ENCODE measurements at regions not wholly inside any gene's neighbourhood (a gene's known extent, or its start where the extent isn't known, plus 50 kb on each side); places are given as distances from the start of the nearest gene placed in this dataset.

GRCh38 chr3:4904811-4905695, 74.2 kb upstream of the BHLHE40 start:
- Histone ChIP-seq H3K4me1 (peaks cover 0 to 11% of the 10 kb centered on the region in 2 donors), H3K4me3 (replicated peaks in 1 of 3) (no peak overlapping the region), H3K9me3 (no peaks in the 10 kb centered on the region), H3K27me3 (no peaks in the 10 kb centered on the region), H3K27ac (no peak overlapping the region), H3K36me3 (no peaks in the 10 kb centered on the region)
- DNase-seq: no peak
- WGBS, 2 donors: 52 to 57% methylated on average over 9 of the region's 9 CpGs
- intact Hi-C loops (cut with DNase I): no loop called here
- TF ChIP-seq, protein P1, sequence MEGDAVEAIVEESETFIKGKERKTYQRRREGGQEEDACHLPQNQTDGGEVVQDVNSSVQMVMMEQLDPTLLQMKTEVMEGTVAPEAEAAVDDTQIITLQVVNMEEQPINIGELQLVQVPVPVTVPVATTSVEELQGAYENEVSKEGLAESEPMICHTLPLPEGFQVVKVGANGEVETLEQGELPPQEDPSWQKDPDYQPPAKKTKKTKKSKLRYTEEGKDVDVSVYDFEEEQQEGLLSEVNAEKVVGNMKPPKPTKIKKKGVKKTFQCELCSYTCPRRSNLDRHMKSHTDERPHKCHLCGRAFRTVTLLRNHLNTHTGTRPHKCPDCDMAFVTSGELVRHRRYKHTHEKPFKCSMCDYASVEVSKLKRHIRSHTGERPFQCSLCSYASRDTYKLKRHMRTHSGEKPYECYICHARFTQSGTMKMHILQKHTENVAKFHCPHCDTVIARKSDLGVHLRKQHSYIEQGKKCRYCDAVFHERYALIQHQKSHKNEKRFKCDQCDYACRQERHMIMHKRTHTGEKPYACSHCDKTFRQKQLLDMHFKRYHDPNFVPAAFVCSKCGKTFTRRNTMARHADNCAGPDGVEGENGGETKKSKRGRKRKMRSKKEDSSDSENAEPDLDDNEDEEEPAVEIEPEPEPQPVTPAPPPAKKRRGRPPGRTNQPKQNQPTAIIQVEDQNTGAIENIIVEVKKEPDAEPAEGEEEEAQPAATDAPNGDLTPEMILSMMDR (IDR thresholded peaks at IDR 0.05): no peak
- TF ChIP-seq POLR2A (IDR thresholded peaks at IDR 0.05): no peak

GRCh38 chr3:4906107-4906621, 73.1 kb upstream of the BHLHE40 start:
- H3K27me3 ChIP-seq: no peaks in the 10 kb centered on the region
- DNase-seq: no peak
- no peak overlapping the region for H3K4me3 ChIP-seq (replicated peaks in 1 of 3)
- no peaks in the 10 kb centered on the region for H3K36me3 ChIP-seq
- H3K27ac ChIP-seq: no peak overlapping the region
- H3K4me1 ChIP-seq: peaks cover 0 to 11% of the 10 kb centered on the region in 2 donors
- 48 to 51% methylated on average over 3 of the region's 3 CpGs for WGBS, 2 donors
- no peaks in the 10 kb centered on the region for H3K9me3 ChIP-seq
- intact Hi-C loops (cut with DNase I): no loop called here
- TF ChIP-seq, protein P1 (IDR thresholded peaks at IDR 0.05): no peak
- no peak for TF ChIP-seq POLR2A (IDR thresholded peaks at IDR 0.05)

GRCh38 chr3:4907050-4907449, 72.2 kb upstream of the BHLHE40 start:
- WGBS, 2 donors: 84 to 93% methylated on average over 1 of the region's 1 CpG

GRCh38 chr3:4907643-4908432, 71.4 kb upstream of the BHLHE40 start:
- 96% methylated on average over 7 of the region's 7 CpGs for whole genome bisulfite sequencing, 2 donors
- no peak overlapping the region for H3K4me3 ChIP-seq (replicated peaks in 1 of 3)
- no peak for TF ChIP-seq POLR2A (IDR thresholded peaks at IDR 0.05)
- TF ChIP-seq, protein P1 (IDR thresholded peaks at IDR 0.05): no peak
- no peaks in the 10 kb centered on the region for H3K27me3 ChIP-seq
- no peak overlapping the region for H3K27ac ChIP-seq
- intact Hi-C loops (cut with DNase I): no loop called here
- H3K9me3 ChIP-seq: no peaks in the 10 kb centered on the region
- DNase-seq: no peak
- H3K36me3 ChIP-seq: no peaks in the 10 kb centered on the region
- H3K4me1 ChIP-seq: peaks cover 0 to 11% of the 10 kb centered on the region in 2 donors

More at GRCh38 chr3:4907050-4907449, 72.2 kb upstream of the BHLHE40 start:
- TF ChIP-seq, protein P1 (IDR thresholded peaks at IDR 0.05): no peak
- TF ChIP-seq POLR2A (IDR thresholded peaks at IDR 0.05): no peak
- peaks cover 0 to 11% of the 10 kb centered on the region in 2 donors for H3K4me1 ChIP-seq
- DNase-seq: no peak
- intact Hi-C loops (cut with DNase I): no loop called here
- H3K4me3 ChIP-seq (replicated peaks in 1 of 3): no peak overlapping the region
- H3K27me3 ChIP-seq: no peaks in the 10 kb centered on the region
- no peaks in the 10 kb centered on the region for H3K9me3 ChIP-seq
- no peaks in the 10 kb centered on the region for H3K36me3 ChIP-seq
- H3K27ac ChIP-seq: no peak overlapping the region
